OCI-LY7 (cell line): ENCODE measurements at regions not wholly inside any gene's neighbourhood (a gene's known extent, or its start where the extent isn't known, plus 50 kb on each side); places are given as distances from the start of the nearest gene placed in this dataset.

Experiments used
- BruUV-seq: library from RNA; stranded (reverse); fragments of 400-500 nt; replicated peaks from 2 replicates; lab custom pipeline; 2021; lab: Mats Ljungman, UMichigan
- CTCF ChIA-PET: fragments of 300-600 bp; sonication (Branson Sonifier 250); formaldehyde crosslinking; loops from one replicate; lab custom pipeline; 2022; ENCODE audit warnings: antibody characterized with exemption; ENCODE audit not compliant: unreplicated experiment; lab: Charles Lee
- POLR2A ChIA-PET: fragments of 300-600 bp; sonication (Branson Sonifier 250); formaldehyde crosslinking; loops from one replicate; lab custom pipeline; 2022; ENCODE audit warnings: antibody characterized with exemption; lab: Charles Lee
- DNase-seq: peaks from one replicate; pipeline ENCODE4 v3.0.0-alpha.2; 2015; ENCODE audit warnings: low spot score
- H2AFZ ChIP-seq: fragments of 200-600 bp; sonication (generic), shearing (Covaris generic); 2 replicates; pipeline ENCODE4 v1.6.1; 2014; ENCODE audit warnings: mild to moderate bottlenecking, antibody characterized with exemption, low read length, moderate library complexity
- H3K27ac ChIP-seq: fragments of 200-600 bp; sonication (generic); 2 replicates; pipeline ENCODE4 v1.5.1; 2014; ENCODE audit warnings: mixed run types, low read depth, mild to moderate bottlenecking, moderate library complexity, low read length, inconsistent platforms; ENCODE audit not compliant: poor library complexity, severe bottlenecking
- H3K36me3 ChIP-seq: fragments of 200-600 bp; sonication (generic); 2 replicates; pipeline ENCODE4 v1.6.1; 2014; ENCODE audit warnings: mild to moderate bottlenecking, antibody characterized with exemption, low read length, moderate library complexity, mixed read lengths; ENCODE audit not compliant: insufficient read depth
- H3K4me1 ChIP-seq: fragments of 200-600 bp; sonication (generic); 2 replicates; pipeline ENCODE4 v1.5.1; 2014; ENCODE audit warnings: mild to moderate bottlenecking, low read length; ENCODE audit not compliant: insufficient read depth, poor library complexity, severe bottlenecking
- H3K4me2 ChIP-seq: fragments of 200-600 bp; sonication (generic); 2 replicates; pipeline ENCODE4 v1.6.1; 2014; ENCODE audit warnings: mild to moderate bottlenecking, low read length
- H3K4me3 ChIP-seq: fragments of 200-600 bp; sonication (generic); 2 replicates; pipeline ENCODE4 v1.5.1; 2014; ENCODE audit warnings: mild to moderate bottlenecking, low read depth, low read length; ENCODE audit not compliant: poor library complexity, severe bottlenecking
- H3K79me2 ChIP-seq: fragments of 200-600 bp; sonication (generic); 2 replicates; pipeline ENCODE4 v1.6.1; 2016; ENCODE audit warnings: low read depth, mild to moderate bottlenecking, low read length, moderate library complexity, mixed read lengths; ENCODE audit not compliant: insufficient read depth
- H3K9me2 ChIP-seq: fragments of 200-600 bp; sonication (generic); 2 replicates; pipeline ENCODE4 v1.6.1; 2016; ENCODE audit warnings: mild to moderate bottlenecking, low read length, mixed read lengths; ENCODE audit not compliant: insufficient read depth
- H3K9me3 ChIP-seq: fragments of 200-600 bp; sonication (generic); 2 replicates; pipeline ENCODE4 v1.6.1; 2014; ENCODE audit warnings: mild to moderate bottlenecking, mixed run types, low read length, mixed read lengths
- H4K20me1 ChIP-seq: fragments of 200-600 bp; sonication (generic); 2 replicates; pipeline ENCODE4 v1.6.1; 2014; ENCODE audit warnings: mild to moderate bottlenecking, antibody characterized with exemption, low read length, moderate library complexity, mixed read lengths; ENCODE audit not compliant: insufficient read depth
- CTCF ChIP-seq: fragments of 200-600 bp; sonication (generic); conservative IDR thresholded peaks from 2 replicates; pipeline ENCODE4 v1.5.1; 2014; ENCODE audit warnings: mild to moderate bottlenecking, antibody characterized with exemption, low read length, moderate library complexity, mixed read lengths
- EZH2phosphoT487 ChIP-seq: fragments of 200-600 bp; sonication (generic); IDR thresholded peaks from 2 replicates; pipeline ENCODE4 v1.6.1; 2018; ENCODE audit warnings: low read depth, borderline replicate concordance, mild to moderate bottlenecking, mixed run types, antibody characterized with exemption, low read length, moderate library complexity, mixed read lengths
- intact Hi-C: fragments of 100-400 bp; cut with micrococcal nuclease; formaldehyde crosslinking; loops from one replicate; pipeline ENCODE4 v1.10.0; 2022; ENCODE audit not compliant: unreplicated experiment

- intact Hi-C loops = no loop called here
- Histone ChIP-seq H3K27ac (no peak overlapping the region), H3K9me2 (no peaks in the 10 kb centered on the region)
Observed at GRCh38 chr10:84588971-84589370, 260.6 kb downstream of the CCSER2 start.

DNA sequence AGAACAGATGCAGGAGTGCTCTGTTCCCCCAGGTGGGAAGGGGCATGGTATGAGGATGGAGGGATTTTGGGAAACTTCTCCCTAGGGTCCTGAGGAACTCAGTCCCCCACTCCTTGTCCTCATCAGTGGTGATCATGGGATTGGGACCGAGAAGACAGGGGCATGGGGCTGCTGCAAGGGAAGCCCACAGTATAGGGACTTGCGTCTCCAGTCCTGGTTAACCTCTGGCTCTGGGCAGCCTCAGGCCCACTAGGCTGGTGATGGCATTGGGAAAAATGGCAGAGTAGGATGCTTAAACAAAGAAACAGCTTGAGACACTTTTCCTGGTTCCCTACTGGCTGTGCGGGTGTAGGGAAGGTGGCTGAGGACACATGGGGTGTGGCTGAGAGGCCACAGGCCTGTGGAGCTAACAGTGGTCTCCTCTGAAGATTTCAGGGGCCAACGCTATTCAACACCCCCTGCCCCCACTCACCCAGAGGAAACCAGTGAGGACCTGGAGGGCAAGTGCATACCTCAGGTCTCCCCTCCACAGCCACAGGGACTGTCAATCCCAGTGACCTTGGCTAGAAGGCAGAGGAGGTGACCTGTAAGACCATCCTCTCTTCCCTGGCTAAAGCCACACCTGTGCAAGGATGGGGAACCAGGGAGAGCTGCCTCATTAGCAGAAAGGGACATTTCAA is 261.3 kb downstream of the CCSER2 start:
- no peaks in the 10 kb centered on the region for H3K4me1 ChIP-seq
- POLR2A ChIA-PET = no interaction called here
- H3K27ac ChIP-seq = no peak overlapping the region
- CTCF ChIA-PET = no interaction called here
- intact Hi-C loops = no loop called here
- no peaks in the 10 kb centered on the region for H3K9me3 ChIP-seq
- no peaks in the 10 kb centered on the region for H4K20me1 ChIP-seq
- H3K4me3 ChIP-seq = no peak overlapping the region
- no TSS peak for BruUV-seq
- TF ChIP-seq CTCF = no peak
- TF ChIP-seq EZH2phosphoT487 = no peak
- H3K79me2 ChIP-seq = no peaks in the 10 kb centered on the region
- H3K4me2 ChIP-seq = no peak overlapping the region
- H3K9me2 ChIP-seq = no peaks in the 10 kb centered on the region
- no peaks in the 10 kb centered on the region for H3K36me3 ChIP-seq
- DNase-seq = no peak
- H2AFZ ChIP-seq = no peak overlapping the region

More at GRCh38 chr10:84588971-84589370, 260.6 kb downstream of the CCSER2 start:
- Histone ChIP-seq H3K36me3 (no peaks in the 10 kb centered on the region), H3K4me2 (no peak overlapping the region), H3K4me3 (no peak overlapping the region), H2AFZ (no peak overlapping the region), H3K9me3 (no peaks in the 10 kb centered on the region), H3K4me1 (no peaks in the 10 kb centered on the region), H4K20me1 (no peaks in the 10 kb centered on the region), H3K79me2 (no peaks in the 10 kb centered on the region)
- POLR2A ChIA-PET = interaction anchor here (1.2 kb wide), 1 partner anchor 32 kb away, joined by 3 read pairs; no protein-coding TSS in a partner anchor
- BruUV-seq = no TSS peak
- no peak for DNase-seq
- TF ChIP-seq EZH2phosphoT487 (no peak), CTCF (no peak)
- CTCF ChIA-PET = no interaction called here
